SK-N-SH treated with all-trans-retinoic acid at 6 μM for 48 hours (cell line): ENCODE measurements at regions not wholly inside any gene's neighbourhood (a gene's known extent, or its start where the extent isn't known, plus 50 kb on each side); places are given as distances from the start of the nearest gene placed in this dataset.

Experiments
- CREB5 ChIP-seq: fragments of 250-450 bp; sonication (Bioruptor Pico); IDR thresholded peaks from 2 replicates; pipeline ENCODE4 v1.5.1; 2020; ENCODE audit warnings: low read depth, mild to moderate bottlenecking, moderate library complexity
- CSDC2 ChIP-seq: fragments of 250-450 bp; sonication (Bioruptor Pico); IDR thresholded peaks from 2 replicates; pipeline ENCODE4 v1.5.0; 2020; ENCODE audit warnings: mild to moderate bottlenecking, moderate library complexity
- PPARA ChIP-seq: fragments of 250-450 bp; sonication (Bioruptor Pico); IDR thresholded peaks from 2 replicates; pipeline ENCODE4 v1.5.0; 2020; ENCODE audit warnings: mild to moderate bottlenecking, borderline replicate concordance
- ZFP30 ChIP-seq: fragments of 450-650 bp; formaldehyde crosslinking; IDR thresholded peaks from 2 replicates; pipeline ENCODE4 v1.5.0; 2022; ENCODE audit warnings: mild to moderate bottlenecking, moderate library complexity
- TF ChIP-seq, protein P1 (sequence below): fragments of 250-450 bp; sonication (Bioruptor Pico); IDR thresholded peaks from 2 replicates; pipeline ENCODE4 v1.8.0; 2020; ENCODE audit warnings: mild to moderate bottlenecking, moderate library complexity, borderline replicate concordance
- TF ChIP-seq, protein P2 (sequence below): fragments of 250-450 bp; sonication (Bioruptor Pico); IDR thresholded peaks from 2 replicates; pipeline ENCODE4 v1.5.1; 2021; ENCODE audit warnings: mild to moderate bottlenecking, moderate library complexity
- TF ChIP-seq, protein P3 (sequence below): fragments of 250-450 bp; sonication (Bioruptor Pico); IDR thresholded peaks from 2 replicates; pipeline ENCODE4 v1.5.0; 2020; ENCODE audit warnings: mild to moderate bottlenecking, moderate library complexity

DNA sequence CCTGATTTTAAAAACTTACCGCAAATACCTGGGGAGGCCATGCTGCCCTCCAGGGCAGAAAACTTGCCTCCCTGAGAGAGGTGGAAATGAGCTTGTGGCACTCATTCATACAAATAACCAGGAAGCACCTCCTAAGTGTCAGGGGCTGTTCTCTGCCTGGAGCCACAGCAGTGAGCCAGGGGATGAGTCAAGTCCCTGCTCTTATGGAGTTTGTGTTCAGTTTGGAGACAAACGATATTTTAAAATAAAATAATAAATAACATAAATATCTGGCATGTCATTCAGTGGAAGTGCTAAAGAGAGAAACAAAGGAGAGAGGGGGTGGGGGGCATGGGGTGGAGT, 313.8 kb downstream of the C16orf95 start:
- no peak for TF ChIP-seq PPARA (CRISPR knock-in tag)
- TF ChIP-seq ZFP30: no peak
- TF ChIP-seq, protein P1, sequence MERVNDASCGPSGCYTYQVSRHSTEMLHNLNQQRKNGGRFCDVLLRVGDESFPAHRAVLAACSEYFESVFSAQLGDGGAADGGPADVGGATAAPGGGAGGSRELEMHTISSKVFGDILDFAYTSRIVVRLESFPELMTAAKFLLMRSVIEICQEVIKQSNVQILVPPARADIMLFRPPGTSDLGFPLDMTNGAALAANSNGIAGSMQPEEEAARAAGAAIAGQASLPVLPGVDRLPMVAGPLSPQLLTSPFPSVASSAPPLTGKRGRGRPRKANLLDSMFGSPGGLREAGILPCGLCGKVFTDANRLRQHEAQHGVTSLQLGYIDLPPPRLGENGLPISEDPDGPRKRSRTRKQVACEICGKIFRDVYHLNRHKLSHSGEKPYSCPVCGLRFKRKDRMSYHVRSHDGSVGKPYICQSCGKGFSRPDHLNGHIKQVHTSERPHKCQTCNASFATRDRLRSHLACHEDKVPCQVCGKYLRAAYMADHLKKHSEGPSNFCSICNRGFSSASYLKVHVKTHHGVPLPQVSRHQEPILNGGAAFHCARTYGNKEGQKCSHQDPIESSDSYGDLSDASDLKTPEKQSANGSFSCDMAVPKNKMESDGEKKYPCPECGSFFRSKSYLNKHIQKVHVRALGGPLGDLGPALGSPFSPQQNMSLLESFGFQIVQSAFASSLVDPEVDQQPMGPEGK (CRISPR knock-in tag): no peak
- TF ChIP-seq, protein P2, sequence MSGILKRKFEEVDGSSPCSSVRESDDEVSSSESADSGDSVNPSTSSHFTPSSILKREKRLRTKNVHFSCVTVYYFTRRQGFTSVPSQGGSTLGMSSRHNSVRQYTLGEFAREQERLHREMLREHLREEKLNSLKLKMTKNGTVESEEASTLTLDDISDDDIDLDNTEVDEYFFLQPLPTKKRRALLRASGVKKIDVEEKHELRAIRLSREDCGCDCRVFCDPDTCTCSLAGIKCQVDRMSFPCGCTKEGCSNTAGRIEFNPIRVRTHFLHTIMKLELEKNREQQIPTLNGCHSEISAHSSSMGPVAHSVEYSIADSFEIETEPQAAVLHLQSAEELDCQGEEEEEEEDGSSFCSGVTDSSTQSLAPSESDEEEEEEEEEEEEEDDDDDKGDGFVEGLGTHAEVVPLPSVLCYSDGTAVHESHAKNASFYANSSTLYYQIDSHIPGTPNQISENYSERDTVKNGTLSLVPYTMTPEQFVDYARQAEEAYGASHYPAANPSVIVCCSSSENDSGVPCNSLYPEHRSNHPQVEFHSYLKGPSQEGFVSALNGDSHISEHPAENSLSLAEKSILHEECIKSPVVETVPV (CRISPR knock-in tag): no peak
- TF ChIP-seq, protein P3, sequence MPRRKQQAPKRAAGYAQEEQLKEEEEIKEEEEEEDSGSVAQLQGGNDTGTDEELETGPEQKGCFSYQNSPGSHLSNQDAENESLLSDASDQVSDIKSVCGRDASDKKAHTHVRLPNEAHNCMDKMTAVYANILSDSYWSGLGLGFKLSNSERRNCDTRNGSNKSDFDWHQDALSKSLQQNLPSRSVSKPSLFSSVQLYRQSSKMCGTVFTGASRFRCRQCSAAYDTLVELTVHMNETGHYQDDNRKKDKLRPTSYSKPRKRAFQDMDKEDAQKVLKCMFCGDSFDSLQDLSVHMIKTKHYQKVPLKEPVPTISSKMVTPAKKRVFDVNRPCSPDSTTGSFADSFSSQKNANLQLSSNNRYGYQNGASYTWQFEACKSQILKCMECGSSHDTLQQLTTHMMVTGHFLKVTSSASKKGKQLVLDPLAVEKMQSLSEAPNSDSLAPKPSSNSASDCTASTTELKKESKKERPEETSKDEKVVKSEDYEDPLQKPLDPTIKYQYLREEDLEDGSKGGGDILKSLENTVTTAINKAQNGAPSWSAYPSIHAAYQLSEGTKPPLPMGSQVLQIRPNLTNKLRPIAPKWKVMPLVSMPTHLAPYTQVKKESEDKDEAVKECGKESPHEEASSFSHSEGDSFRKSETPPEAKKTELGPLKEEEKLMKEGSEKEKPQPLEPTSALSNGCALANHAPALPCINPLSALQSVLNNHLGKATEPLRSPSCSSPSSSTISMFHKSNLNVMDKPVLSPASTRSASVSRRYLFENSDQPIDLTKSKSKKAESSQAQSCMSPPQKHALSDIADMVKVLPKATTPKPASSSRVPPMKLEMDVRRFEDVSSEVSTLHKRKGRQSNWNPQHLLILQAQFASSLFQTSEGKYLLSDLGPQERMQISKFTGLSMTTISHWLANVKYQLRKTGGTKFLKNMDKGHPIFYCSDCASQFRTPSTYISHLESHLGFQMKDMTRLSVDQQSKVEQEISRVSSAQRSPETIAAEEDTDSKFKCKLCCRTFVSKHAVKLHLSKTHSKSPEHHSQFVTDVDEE: no peak
- no peak for TF ChIP-seq CREB5 (CRISPR knock-in tag)
- no peak for TF ChIP-seq CSDC2
